ENCODE measurements at regions not wholly inside any gene's neighbourhood (a gene's known extent, or its start where the extent isn't known, plus 50 kb on each side); places are given as distances from the start of the nearest gene placed in this dataset.

GRCh38 chr3:188083011-188083410 lies 70.9 kb upstream of the LPP start:
- TF ChIP-seq, protein P1, sequence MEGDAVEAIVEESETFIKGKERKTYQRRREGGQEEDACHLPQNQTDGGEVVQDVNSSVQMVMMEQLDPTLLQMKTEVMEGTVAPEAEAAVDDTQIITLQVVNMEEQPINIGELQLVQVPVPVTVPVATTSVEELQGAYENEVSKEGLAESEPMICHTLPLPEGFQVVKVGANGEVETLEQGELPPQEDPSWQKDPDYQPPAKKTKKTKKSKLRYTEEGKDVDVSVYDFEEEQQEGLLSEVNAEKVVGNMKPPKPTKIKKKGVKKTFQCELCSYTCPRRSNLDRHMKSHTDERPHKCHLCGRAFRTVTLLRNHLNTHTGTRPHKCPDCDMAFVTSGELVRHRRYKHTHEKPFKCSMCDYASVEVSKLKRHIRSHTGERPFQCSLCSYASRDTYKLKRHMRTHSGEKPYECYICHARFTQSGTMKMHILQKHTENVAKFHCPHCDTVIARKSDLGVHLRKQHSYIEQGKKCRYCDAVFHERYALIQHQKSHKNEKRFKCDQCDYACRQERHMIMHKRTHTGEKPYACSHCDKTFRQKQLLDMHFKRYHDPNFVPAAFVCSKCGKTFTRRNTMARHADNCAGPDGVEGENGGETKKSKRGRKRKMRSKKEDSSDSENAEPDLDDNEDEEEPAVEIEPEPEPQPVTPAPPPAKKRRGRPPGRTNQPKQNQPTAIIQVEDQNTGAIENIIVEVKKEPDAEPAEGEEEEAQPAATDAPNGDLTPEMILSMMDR (conservative IDR thresholded peaks at IDR 0.05) = no peak
- TF ChIP-seq ZFX (IDR thresholded peaks at IDR 0.05) = no peak
